HCT116 (cell line): ENCODE measurements at regions not wholly inside any gene's neighbourhood (a gene's known extent, or its start where the extent isn't known, plus 50 kb on each side); places are given as distances from the start of the nearest gene placed in this dataset.
A peak's percentile ranks its signal among the peaks of the same experiment; 100 is the strongest.

Experiments used
- ATAC-seq: fragments of 200-7000 bp; cut with Tn5 transposase; 2 replicates; pipeline ENCODE4 v1.9.1; 2020; ENCODE audit warnings: mild to moderate bottlenecking, moderate library complexity
- BruUV-seq: library from RNA; stranded (reverse); fragments of 400-500 nt; replicated peaks from 2 replicates; lab custom pipeline; 2021; lab: Mats Ljungman, UMichigan
- CTCF ChIA-PET: fragments of 300-600 bp; sonication (Branson Sonifier 250); formaldehyde crosslinking; loops from one replicate; lab custom pipeline; 2021; ENCODE audit warnings: antibody characterized with exemption; lab: Charles Lee
- POLR2A ChIA-PET: fragments of 300-600, 350-600 bp; sonication (Branson Sonifier 250); formaldehyde crosslinking; loops from one replicate; lab custom pipeline; 2021; ENCODE audit warnings: antibody characterized with exemption; lab: Charles Lee
- RAD21 ChIA-PET, 2 experiments: fragments of 300-600 bp; sonication (Branson Sonifier 250); formaldehyde crosslinking; loops; one replicate each; lab custom pipeline; 2023; ENCODE audit warnings: low total read pairs in 2 of 2; ENCODE audit not compliant: uncharacterized antibody in 2 of 2, unreplicated experiment in 2 of 2, low non-redundant PET in 1 of 2; lab: Charles Lee
- DNase-seq: peaks from one replicate; pipeline ENCODE4 v3.0.0-alpha.2; 2010; ENCODE audit warnings: low read depth, low spot score
- H2AFZ ChIP-seq: fragments of 200-600 bp; shearing (Covaris generic), sonication (generic); 2 replicates; pipeline ENCODE4 v1.6.1; 2017; ENCODE audit warnings: low read depth, mixed run types, mixed read lengths, antibody characterized with exemption, low read length; ENCODE audit not compliant: poor library complexity, severe bottlenecking
- H3K27ac ChIP-seq: 2 replicates; pipeline ENCODE4 v1.5.1; 2012; ENCODE audit warnings: low read depth, low read length
- H3K27me3 ChIP-seq: fragments of 200-600 bp; sonication (generic); 2 replicates; pipeline ENCODE4 v1.6.1; 2016; ENCODE audit warnings: mixed run types, low read length, mixed read lengths; ENCODE audit not compliant: insufficient read depth
- H3K36me3 ChIP-seq, 2 experiments: fragments of 200-500 bp in 1 of 2; fragments of 200-600 bp in 1 of 2; sonication (Bioruptor generic) in 1 of 2; sonication (generic) in 1 of 2; 2 replicates each; pipeline versions ENCODE4 v1.5.1 to v1.6.1; 2014 to 2016; ENCODE audit warnings: low read length in 2 of 2, inconsistent platforms in 1 of 2, mixed read lengths in 1 of 2, mixed run types in 1 of 2; ENCODE audit not compliant: insufficient read depth in 2 of 2, control insufficient read depth in 1 of 2
- H3K4me1 ChIP-seq, 2 experiments: fragments of 200-600 bp in 1 of 2; sonication (generic) in 1 of 2; 2 replicates each; pipeline versions ENCODE4 v1.5.1 to v1.6.1; 2012 to 2017; ENCODE audit warnings: low read length in 2 of 2, inconsistent platforms in 1 of 2, mild to moderate bottlenecking in 1 of 2, mixed read lengths in 1 of 2, mixed run types in 1 of 2, moderate library complexity in 1 of 2; ENCODE audit not compliant: insufficient read depth in 2 of 2, control insufficient read depth in 1 of 2
- H3K4me2 ChIP-seq: fragments of 200-600 bp; sonication (generic); 2 replicates; pipeline ENCODE4 v1.6.1; 2017; ENCODE audit warnings: mixed run types, low read length, mixed read lengths
- H3K4me3 ChIP-seq, 2 experiments: fragments of 200-600 bp in 1 of 2; sonication (generic) in 1 of 2; replicated peaks in 1 of 2; 2 replicates each; pipeline ENCODE4 v1.5.1; 2011 to 2016; ENCODE audit warnings: low read length in 2 of 2, control low read depth in 1 of 2, low read depth in 1 of 2, mild to moderate bottlenecking in 1 of 2, mixed read lengths in 1 of 2, mixed run types in 1 of 2
- H3K79me2 ChIP-seq: fragments of 200-600 bp; sonication (generic); 2 replicates; pipeline ENCODE4 v1.6.1; 2017; ENCODE audit warnings: mild to moderate bottlenecking, mixed run types, low read length, moderate library complexity, mixed read lengths; ENCODE audit not compliant: insufficient read depth
- H3K9ac ChIP-seq: fragments of 200-600 bp; sonication (generic); 2 replicates; pipeline ENCODE4 v1.6.1; 2016; ENCODE audit warnings: low read length, mixed read lengths
- H3K9me2 ChIP-seq: fragments of 200-600 bp; sonication (generic), shearing (Covaris generic); 2 replicates; pipeline ENCODE4 v1.6.1; 2017; ENCODE audit warnings: mixed run types, mild to moderate bottlenecking, moderate library complexity; ENCODE audit not compliant: insufficient read depth
- H3K9me3 ChIP-seq, 2 experiments: fragments of 200-500 bp in 1 of 2; fragments of 200-600 bp in 1 of 2; sonication (Bioruptor generic) in 1 of 2; sonication (generic) in 1 of 2; 2 replicates each; pipeline ENCODE4 v1.6.1; 2014 to 2017; ENCODE audit warnings: low read length in 2 of 2, mixed read lengths in 2 of 2, inconsistent platforms in 1 of 2, low read depth in 1 of 2, mild to moderate bottlenecking in 1 of 2, mixed run types in 1 of 2, moderate library complexity in 1 of 2; ENCODE audit not compliant: control insufficient read depth in 1 of 2, insufficient read depth in 1 of 2
- H4K20me1 ChIP-seq: fragments of 200-600 bp; sonication (generic), shearing (Covaris generic); 2 replicates; pipeline ENCODE4 v1.6.1; 2017; ENCODE audit warnings: mixed run types, mild to moderate bottlenecking, moderate library complexity; ENCODE audit not compliant: insufficient read depth
- CBX3 ChIP-seq: IDR thresholded peaks from 2 replicates; pipeline ENCODE4 v1.6.1; 2012; ENCODE audit warnings: low read depth
- CEBPB ChIP-seq: IDR thresholded peaks from 2 replicates; pipeline ENCODE4 v1.6.1; 2012; ENCODE audit warnings: low read depth
- EGR1 ChIP-seq: IDR thresholded peaks from 2 replicates; pipeline ENCODE4 v1.6.1; 2012; ENCODE audit warnings: low read depth
- EZH2 ChIP-seq: fragments of 200-600 bp; sonication (generic); IDR thresholded peaks from 2 replicates; pipeline ENCODE4 v1.6.1; 2017; ENCODE audit warnings: antibody characterized with exemption, mixed run types
- EZH2phosphoT487 ChIP-seq: fragments of 200-600 bp; IDR thresholded peaks from 2 replicates; pipeline ENCODE4 v1.6.1; 2018; ENCODE audit warnings: antibody characterized with exemption, borderline replicate concordance
- FOSL1 ChIP-seq: IDR thresholded peaks from 2 replicates; pipeline ENCODE4 v1.6.1; 2012; ENCODE audit warnings: low read depth
- JUND ChIP-seq: IDR thresholded peaks from 2 replicates; pipeline ENCODE4 v1.6.1; 2012
- POLR2A ChIP-seq: IDR thresholded peaks from 2 replicates; pipeline ENCODE4 v1.7.0; 2011; ENCODE audit warnings: borderline replicate concordance; ENCODE audit not compliant: insufficient read depth, insufficient read length; ENCODE audit errors: extremely low read depth
- POLR2AphosphoS5 ChIP-seq: IDR thresholded peaks from 2 replicates; pipeline ENCODE4 v1.6.1; 2011; ENCODE audit warnings: mild to moderate bottlenecking, low read depth, low read length, moderate library complexity
- RAD21 ChIP-seq: IDR thresholded peaks from 2 replicates; pipeline ENCODE4 v1.6.1; 2012; ENCODE audit warnings: low read depth, mild to moderate bottlenecking
- SIN3A ChIP-seq: IDR thresholded peaks from 2 replicates; pipeline ENCODE4 v1.6.1; 2012; ENCODE audit warnings: low read depth
- SP1 ChIP-seq: IDR thresholded peaks from 2 replicates; pipeline ENCODE4 v1.6.1; 2012; ENCODE audit warnings: low read depth
- SRF ChIP-seq: IDR thresholded peaks from 2 replicates; pipeline ENCODE4 v1.6.1; 2012; ENCODE audit warnings: low read depth
- YY1 ChIP-seq: IDR thresholded peaks from 2 replicates; pipeline ENCODE4 v1.6.1; 2011; ENCODE audit warnings: low read length, low read depth, moderate library complexity, mild to moderate bottlenecking; ENCODE audit not compliant: insufficient replicate concordance; ENCODE audit errors: extremely low read depth
- ZFX ChIP-seq: fragments of 450-650 bp; IDR thresholded peaks from 2 replicates; pipeline ENCODE4 v1.6.1; 2017
- ZNF274 ChIP-seq: fragments of 200-500 bp; sonication (Bioruptor generic); IDR thresholded peaks from 2 replicates; pipeline ENCODE4 v1.6.1; 2014; ENCODE audit warnings: mild to moderate bottlenecking, low read depth, low read length, inconsistent platforms
- intact Hi-C: fragments of 100-400 bp; cut with micrococcal nuclease; formaldehyde crosslinking; loops from 2 replicates; pipeline ENCODE4 v1.10.0; 2022
- TF ChIP-seq, protein P1 (sequence below): IDR thresholded peaks from 2 replicates; pipeline ENCODE4 v1.6.1; 2011; ENCODE audit warnings: mild to moderate bottlenecking, low read length, moderate library complexity; ENCODE audit not compliant: insufficient replicate concordance; ENCODE audit errors: extremely low read depth
- TF ChIP-seq, protein P2 (sequence below): IDR thresholded peaks from 2 replicates; pipeline ENCODE4 v1.6.1; 2012
- TF ChIP-seq, protein P3 (sequence below): IDR thresholded peaks from 2 replicates; pipeline ENCODE4 v1.6.1; 2012; ENCODE audit warnings: low read depth

DNA sequence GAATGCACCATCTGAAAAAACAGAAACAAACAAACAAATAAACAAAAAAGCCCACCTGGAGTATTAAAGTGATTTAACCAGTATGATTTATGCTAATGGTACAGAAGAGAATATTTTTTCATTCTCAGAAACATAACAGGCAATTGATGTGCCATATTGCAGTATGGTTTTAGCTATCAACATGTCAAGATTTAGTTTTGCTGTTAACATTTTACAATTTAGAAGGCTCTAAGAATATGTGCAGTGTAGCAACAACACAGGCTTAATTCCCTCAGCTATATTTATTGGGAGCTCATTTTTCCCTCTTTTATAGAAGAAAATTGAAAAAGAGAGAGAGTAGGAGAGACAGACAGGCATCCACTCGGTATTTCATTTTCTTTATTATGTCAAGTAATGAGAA, 1022.7 kb upstream of the CITED2 start:
- H2AFZ ChIP-seq = peak overlapping the region; percentile 11
- ATAC-seq (no peak), DNase-seq (no peak)
- no TSS peak for BruUV-seq
- RAD21 ChIA-PET = no interaction called here
- no peak overlapping the region for H3K4me3 ChIP-seq
- H3K27me3 ChIP-seq = no peaks in the 10 kb centered on the region
- peaks cover 0 to 5% of the 10 kb centered on the region in 2 experiments; a peak in 2 of 4 replicates for H3K4me1 ChIP-seq
- CTCF ChIA-PET = no interaction called here
- intact Hi-C loops = no loop called here
- H3K79me2 ChIP-seq = no peaks in the 10 kb centered on the region
- H3K9ac ChIP-seq = no peak overlapping the region
- no peaks in the 10 kb centered on the region for H4K20me1 ChIP-seq
- no peaks in the 10 kb centered on the region for H3K9me3 ChIP-seq
- no peak overlapping the region for H3K27ac ChIP-seq
- H3K4me2 ChIP-seq = no peak overlapping the region
- H3K36me3 ChIP-seq = no peaks in the 10 kb centered on the region
- POLR2A ChIA-PET = no interaction called here
- no peaks in the 10 kb centered on the region for H3K9me2 ChIP-seq
- TF ChIP-seq FOSL1 (no peak), POLR2A (no peak), POLR2AphosphoS5 (no peak), SIN3A (no peak), RAD21 (no peak), JUND (no peak), YY1 (no peak), CBX3 (no peak), CEBPB (no peak), SP1 (no peak), SRF (no peak), EZH2phosphoT487 (no peak), ZFX (no peak), ZNF274 (no peak), EZH2 (no peak), EGR1 (no peak)
- TF ChIP-seq, protein P1, sequence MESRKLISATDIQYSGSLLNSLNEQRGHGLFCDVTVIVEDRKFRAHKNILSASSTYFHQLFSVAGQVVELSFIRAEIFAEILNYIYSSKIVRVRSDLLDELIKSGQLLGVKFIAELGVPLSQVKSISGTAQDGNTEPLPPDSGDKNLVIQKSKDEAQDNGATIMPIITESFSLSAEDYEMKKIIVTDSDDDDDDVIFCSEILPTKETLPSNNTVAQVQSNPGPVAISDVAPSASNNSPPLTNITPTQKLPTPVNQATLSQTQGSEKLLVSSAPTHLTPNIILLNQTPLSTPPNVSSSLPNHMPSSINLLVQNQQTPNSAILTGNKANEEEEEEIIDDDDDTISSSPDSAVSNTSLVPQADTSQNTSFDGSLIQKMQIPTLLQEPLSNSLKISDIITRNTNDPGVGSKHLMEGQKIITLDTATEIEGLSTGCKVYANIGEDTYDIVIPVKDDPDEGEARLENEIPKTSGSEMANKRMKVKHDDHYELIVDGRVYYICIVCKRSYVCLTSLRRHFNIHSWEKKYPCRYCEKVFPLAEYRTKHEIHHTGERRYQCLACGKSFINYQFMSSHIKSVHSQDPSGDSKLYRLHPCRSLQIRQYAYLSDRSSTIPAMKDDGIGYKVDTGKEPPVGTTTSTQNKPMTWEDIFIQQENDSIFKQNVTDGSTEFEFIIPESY = no peak
- TF ChIP-seq, protein P2, sequence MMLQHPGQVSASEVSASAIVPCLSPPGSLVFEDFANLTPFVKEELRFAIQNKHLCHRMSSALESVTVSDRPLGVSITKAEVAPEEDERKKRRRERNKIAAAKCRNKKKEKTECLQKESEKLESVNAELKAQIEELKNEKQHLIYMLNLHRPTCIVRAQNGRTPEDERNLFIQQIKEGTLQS = no peak
- TF ChIP-seq, protein P3, sequence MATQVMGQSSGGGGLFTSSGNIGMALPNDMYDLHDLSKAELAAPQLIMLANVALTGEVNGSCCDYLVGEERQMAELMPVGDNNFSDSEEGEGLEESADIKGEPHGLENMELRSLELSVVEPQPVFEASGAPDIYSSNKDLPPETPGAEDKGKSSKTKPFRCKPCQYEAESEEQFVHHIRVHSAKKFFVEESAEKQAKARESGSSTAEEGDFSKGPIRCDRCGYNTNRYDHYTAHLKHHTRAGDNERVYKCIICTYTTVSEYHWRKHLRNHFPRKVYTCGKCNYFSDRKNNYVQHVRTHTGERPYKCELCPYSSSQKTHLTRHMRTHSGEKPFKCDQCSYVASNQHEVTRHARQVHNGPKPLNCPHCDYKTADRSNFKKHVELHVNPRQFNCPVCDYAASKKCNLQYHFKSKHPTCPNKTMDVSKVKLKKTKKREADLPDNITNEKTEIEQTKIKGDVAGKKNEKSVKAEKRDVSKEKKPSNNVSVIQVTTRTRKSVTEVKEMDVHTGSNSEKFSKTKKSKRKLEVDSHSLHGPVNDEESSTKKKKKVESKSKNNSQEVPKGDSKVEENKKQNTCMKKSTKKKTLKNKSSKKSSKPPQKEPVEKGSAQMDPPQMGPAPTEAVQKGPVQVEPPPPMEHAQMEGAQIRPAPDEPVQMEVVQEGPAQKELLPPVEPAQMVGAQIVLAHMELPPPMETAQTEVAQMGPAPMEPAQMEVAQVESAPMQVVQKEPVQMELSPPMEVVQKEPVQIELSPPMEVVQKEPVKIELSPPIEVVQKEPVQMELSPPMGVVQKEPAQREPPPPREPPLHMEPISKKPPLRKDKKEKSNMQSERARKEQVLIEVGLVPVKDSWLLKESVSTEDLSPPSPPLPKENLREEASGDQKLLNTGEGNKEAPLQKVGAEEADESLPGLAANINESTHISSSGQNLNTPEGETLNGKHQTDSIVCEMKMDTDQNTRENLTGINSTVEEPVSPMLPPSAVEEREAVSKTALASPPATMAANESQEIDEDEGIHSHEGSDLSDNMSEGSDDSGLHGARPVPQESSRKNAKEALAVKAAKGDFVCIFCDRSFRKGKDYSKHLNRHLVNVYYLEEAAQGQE = no peak
